Erythroblast (primary cell): ENCODE measurements at regions not wholly inside any gene's neighbourhood (a gene's known extent, or its start where the extent isn't known, plus 50 kb on each side); places are given as distances from the start of the nearest gene placed in this dataset.
"Not testable (repeated sequence)": the region's sequence is repeated elsewhere in the genome, so short reads cannot be mapped to it uniquely, and the experiment has no call there.

Experiments used
- GATA1 ChIP-seq: IDR thresholded peaks from 2 replicates; pipeline ENCODE4 v1.6.1; 2011; ENCODE audit warnings: low read depth, mild to moderate bottlenecking, control low read depth, low read length, moderate library complexity
- POLR2A ChIP-seq: IDR thresholded peaks from 2 replicates; pipeline ENCODE4 v1.6.1; 2011; ENCODE audit warnings: mild to moderate bottlenecking, low read length

- TF ChIP-seq POLR2A, GATA1: not testable (repeated sequence)
Measured at GRCh38 chr14:106753751-106754150, 1227.4 kb downstream of the TMEM121 start.
